ENCODE measurements at regions not wholly inside any gene's neighbourhood (a gene's known extent, or its start where the extent isn't known, plus 50 kb on each side); places are given as distances from the start of the nearest gene placed in this dataset.

- Histone ChIP-seq H3K27me3 (ENCODE audit: control insufficient read depth in 3 of 3, insufficient read depth in 3 of 3, low read length in 2 of 3) (no peaks in the 10 kb centered on the region), H3K4me3 (no peak overlapping the region), H3K9ac (ENCODE audit: insufficient read depth in 1 of 2, low read length in 2 of 2) (no peak overlapping the region), H3K27ac (ENCODE audit: low read depth in 1 of 2, low read length in 1 of 2) (no peak overlapping the region), H3K36me3 (ENCODE audit: control insufficient read depth in 4 of 4, insufficient read depth in 4 of 4, low read length in 4 of 4) (no peaks in the 10 kb centered on the region), H3K9me3 (ENCODE audit: control insufficient read depth in 4 of 4, insufficient read depth in 3 of 4, low read length in 3 of 4) (no peaks in the 10 kb centered on the region), H3K4me1 (ENCODE audit: control insufficient read depth in 5 of 5, insufficient read depth in 5 of 5, low read length in 5 of 5) (no peaks in the 10 kb centered on the region)
- WGBS, 2 donors, result 80 to 89% methylated on average over 1 of the region's 1 CpG
- TF ChIP-seq CTCF (IDR thresholded peaks at IDR 0.05; ENCODE audit: control extremely low read depth, extremely low read depth), result no peak
- no peak for ATAC-seq (ENCODE audit: insufficient read depth, low FRiP score)
- peak in 2 of 3 donors; percentile 35 for DNase-seq
Measured at GRCh38 chr14:87052646-87053225, 940.2 kb downstream of the GALC start.

- WGBS, 2 donors, result 58 to 61% methylated on average over 1 of the region's 1 CpG
- ATAC-seq (ENCODE audit: insufficient read depth, low FRiP score) (no peak), DNase-seq (no peak)
- Histone ChIP-seq H3K27ac (ENCODE audit: low read depth in 1 of 2, low read length in 1 of 2) (no peak overlapping the region), H3K4me1 (ENCODE audit: control insufficient read depth in 5 of 5, insufficient read depth in 5 of 5, low read length in 5 of 5) (no peaks in the 10 kb centered on the region), H3K36me3 (ENCODE audit: control insufficient read depth in 4 of 4, insufficient read depth in 4 of 4, low read length in 4 of 4) (no peaks in the 10 kb centered on the region), H3K27me3 (ENCODE audit: control insufficient read depth in 3 of 3, insufficient read depth in 3 of 3, low read length in 2 of 3) (no peaks in the 10 kb centered on the region), H3K9ac (ENCODE audit: insufficient read depth in 1 of 2, low read length in 2 of 2) (no peak overlapping the region), H3K9me3 (ENCODE audit: control insufficient read depth in 4 of 4, insufficient read depth in 3 of 4, low read length in 3 of 4) (no peaks in the 10 kb centered on the region), H3K4me3 (no peak overlapping the region)
- TF ChIP-seq CTCF (IDR thresholded peaks at IDR 0.05; ENCODE audit: control extremely low read depth, extremely low read depth), result no peak
Measured at GRCh38 chr14:87050421-87050820, 942.6 kb downstream of the GALC start.

GRCh38 chr14:87049950-87050349 lies 943.0 kb downstream of the GALC start:
- H3K4me3 ChIP-seq, result no peak overlapping the region
- H3K27ac ChIP-seq (ENCODE audit: low read depth in 1 of 2, low read length in 1 of 2), result no peak overlapping the region
- TF ChIP-seq CTCF (IDR thresholded peaks at IDR 0.05; ENCODE audit: control extremely low read depth, extremely low read depth), result no peak
- no peaks in the 10 kb centered on the region for H3K36me3 ChIP-seq (ENCODE audit: control insufficient read depth in 4 of 4, insufficient read depth in 4 of 4, low read length in 4 of 4)
- ATAC-seq (ENCODE audit: insufficient read depth, low FRiP score) (no peak), DNase-seq (peak in 1 of 3 donors; percentile 8)
- 57 to 59% methylated on average over 1 of the region's 1 CpG for WGBS, 2 donors
- no peaks in the 10 kb centered on the region for H3K4me1 ChIP-seq (ENCODE audit: control insufficient read depth in 5 of 5, insufficient read depth in 5 of 5, low read length in 5 of 5)
- H3K9me3 ChIP-seq (ENCODE audit: control insufficient read depth in 4 of 4, insufficient read depth in 3 of 4, low read length in 3 of 4), result no peaks in the 10 kb centered on the region
- H3K27me3 ChIP-seq (ENCODE audit: control insufficient read depth in 3 of 3, insufficient read depth in 3 of 3, low read length in 2 of 3), result no peaks in the 10 kb centered on the region
- no peak overlapping the region for H3K9ac ChIP-seq (ENCODE audit: insufficient read depth in 1 of 2, low read length in 2 of 2)

- no peak for TF ChIP-seq CTCF (IDR thresholded peaks at IDR 0.05; ENCODE audit: control extremely low read depth, extremely low read depth)
- H3K9me3 ChIP-seq (ENCODE audit: control insufficient read depth in 4 of 4, insufficient read depth in 3 of 4, low read length in 3 of 4), result no peaks in the 10 kb centered on the region
- H3K4me3 ChIP-seq, result no peak overlapping the region
- no peaks in the 10 kb centered on the region for H3K36me3 ChIP-seq (ENCODE audit: control insufficient read depth in 4 of 4, insufficient read depth in 4 of 4, low read length in 4 of 4)
- no peak overlapping the region for H3K27ac ChIP-seq (ENCODE audit: low read depth in 1 of 2, low read length in 1 of 2)
- no peak overlapping the region for H3K9ac ChIP-seq (ENCODE audit: insufficient read depth in 1 of 2, low read length in 2 of 2)
- ATAC-seq (ENCODE audit: insufficient read depth, low FRiP score) (no peak), DNase-seq (no peak)
- H3K4me1 ChIP-seq (ENCODE audit: control insufficient read depth in 5 of 5, insufficient read depth in 5 of 5, low read length in 5 of 5), result no peaks in the 10 kb centered on the region
- H3K27me3 ChIP-seq (ENCODE audit: control insufficient read depth in 3 of 3, insufficient read depth in 3 of 3, low read length in 2 of 3), result no peaks in the 10 kb centered on the region
- 60 to 75% methylated on average over 2 of the region's 2 CpGs for WGBS, 2 donors
Measured at GRCh38 chr14:87046960-87047359, 946.0 kb downstream of the GALC start.
